ENCODE measurements at regions not wholly inside any gene's neighbourhood (a gene's known extent, or its start where the extent isn't known, plus 50 kb on each side); places are given as distances from the start of the nearest gene placed in this dataset.
"Not testable (repeated sequence)": the region's sequence is repeated elsewhere in the genome, so short reads cannot be mapped to it uniquely, and the experiment has no call there.

- ChIA-PET POLR2A (ENCODE audit: unreplicated experiment) (no interaction called here), CTCF (no interaction called here)
- in situ Hi-C loops (cut with MboI; ENCODE audit: low sequenced_read_pairs) (no loop called here), dilution Hi-C loops (cut with HindIII; ENCODE audit: low sequenced_read_pairs, unreplicated experiment) (no loop called here), intact Hi-C loops (cut with micrococcal nuclease) (loop anchor here (10.0 kb wide), 2 partner anchors 737 to 1767 kb away; no protein-coding TSS in a partner anchor)
- Histone ChIP-seq H2BK20ac (ENCODE audit: low read depth, low read length) (no peak overlapping the region), H2AFZ (replicated peaks; ENCODE audit: low read length, poor library complexity) (no peak overlapping the region), H2BK5ac (ENCODE audit: low read depth, low read length, poor library complexity, severe bottlenecking) (no peak overlapping the region), H3K9ac (ENCODE audit: low read depth, low read length) (no peak overlapping the region), H3K14ac (replicated peaks; ENCODE audit: low read depth, low read length) (no peak overlapping the region), H3K27me3 (ENCODE audit: control insufficient read depth, insufficient read depth, low read length) (no peaks in the 10 kb centered on the region), H2BK15ac (ENCODE audit: low read depth, low read length) (no peak overlapping the region), H2AK9ac (replicated peaks; ENCODE audit: low read depth, low read length, poor library complexity) (no peak overlapping the region), H3K4ac (ENCODE audit: low read depth, low read length) (no peak overlapping the region), H3K4me2 (ENCODE audit: low read depth, low read length) (no peak overlapping the region), H4K20me1 (ENCODE audit: insufficient read depth, low read length) (no peaks in the 10 kb centered on the region), H2AK5ac (ENCODE audit: low read depth, low read length) (no peak overlapping the region), H3K9me1 (ENCODE audit: insufficient read depth, low read length) (no peaks in the 10 kb centered on the region), H3K4me1 (ENCODE audit: control insufficient read depth, insufficient read depth, low read length) (no peaks in the 10 kb centered on the region), H2BK120ac (ENCODE audit: low read depth, low read length) (no peak overlapping the region), H3K9me3 (ENCODE audit: control insufficient read depth, insufficient read depth, low read length) (no peaks in the 10 kb centered on the region), H3K36me3 (ENCODE audit: control insufficient read depth, insufficient read depth, low read length) (no peaks in the 10 kb centered on the region), H3K4me3 (ENCODE audit: insufficient read depth, low read depth, low read length) (no peak overlapping the region), H4K5ac (ENCODE audit: low read depth, low read length) (no peak overlapping the region), H4K8ac (ENCODE audit: low read depth in 2 of 2, low read length in 2 of 2) (no peak overlapping the region), H3K23ac (ENCODE audit: low read depth, low read length) (no peak overlapping the region), H3K56ac (ENCODE audit: extremely low read depth, insufficient read depth, low read length) (no peak overlapping the region), H4K91ac (ENCODE audit: insufficient read depth, low read depth, low read length) (no peak overlapping the region), H3K79me1 (ENCODE audit: low read depth in 1 of 2, low read length in 2 of 2) (no peaks in the 10 kb centered on the region), H3K27ac (ENCODE audit: insufficient read depth, low read length) (no peak overlapping the region), H3K18ac (ENCODE audit: low read depth, low read length) (no peak overlapping the region)
- peak; percentile 47 for TF ChIP-seq RAD21 (IDR thresholded peaks at IDR 0.05; ENCODE audit: low read length)
- no peak for TF ChIP-seq RCOR1 (IDR thresholded peaks at IDR 0.05; ENCODE audit: insufficient replicate concordance, low read length)
- TF ChIP-seq CTCF (conservative IDR thresholded peaks at IDR 0.05; ENCODE audit: low read depth, low read length) = peak; percentile 48
- peak; percentile 14; the same call in 1 of the 2 replicates for ATAC-seq (ENCODE audit: low read depth)
- BruUV-seq (replicated peaks) = no TSS peak
- DNase-seq = peak; percentile 36
- no CpG with 5 or more reads among the region's 3 CpGs for WGBS, 2 experiments (ENCODE audit: extremely low coverage in 2 of 2, insufficient read length in 1 of 2)
These were observed 972.0 kb upstream of the PCDH20 start for GRCh38 chr13:62387647-62388046.

GRCh38 chr13:62379241-62379640 is 963.6 kb upstream of the PCDH20 start:
- not testable (repeated sequence) for H4K8ac ChIP-seq (ENCODE audit: low read depth in 2 of 2, low read length in 2 of 2)

More at GRCh38 chr13:62379241-62379640, 963.6 kb upstream of the PCDH20 start:
- H3K4ac ChIP-seq (ENCODE audit: low read depth, low read length); H3K4me2 ChIP-seq (ENCODE audit: low read depth, low read length); H2AFZ ChIP-seq (replicated peaks; ENCODE audit: low read length, poor library complexity); H4K91ac ChIP-seq (ENCODE audit: insufficient read depth, low read depth, low read length); H2AK9ac ChIP-seq (replicated peaks; ENCODE audit: low read depth, low read length, poor library complexity); H2BK15ac ChIP-seq (ENCODE audit: low read depth, low read length); H3K27me3 ChIP-seq (ENCODE audit: control insufficient read depth, insufficient read depth, low read length); H3K27ac ChIP-seq (ENCODE audit: insufficient read depth, low read length); H3K14ac ChIP-seq (replicated peaks; ENCODE audit: low read depth, low read length); H4K5ac ChIP-seq (ENCODE audit: low read depth, low read length); intact Hi-C loops (cut with micrococcal nuclease); H2AK5ac ChIP-seq (ENCODE audit: low read depth, low read length); H3K9me3 ChIP-seq (ENCODE audit: control insufficient read depth, insufficient read depth, low read length); H3K36me3 ChIP-seq (ENCODE audit: control insufficient read depth, insufficient read depth, low read length); H3K9me1 ChIP-seq (ENCODE audit: insufficient read depth, low read length); in situ Hi-C loops (cut with MboI; ENCODE audit: low sequenced_read_pairs); CTCF ChIA-PET; H3K18ac ChIP-seq (ENCODE audit: low read depth, low read length); H2BK120ac ChIP-seq (ENCODE audit: low read depth, low read length); H3K9ac ChIP-seq (ENCODE audit: low read depth, low read length); dilution Hi-C loops (cut with HindIII; ENCODE audit: low sequenced_read_pairs, unreplicated experiment); H3K23ac ChIP-seq (ENCODE audit: low read depth, low read length); H3K4me3 ChIP-seq (ENCODE audit: insufficient read depth, low read depth, low read length); H2BK5ac ChIP-seq (ENCODE audit: low read depth, low read length, poor library complexity, severe bottlenecking); H3K56ac ChIP-seq (ENCODE audit: extremely low read depth, insufficient read depth, low read length); H3K4me1 ChIP-seq (ENCODE audit: control insufficient read depth, insufficient read depth, low read length); H4K20me1 ChIP-seq (ENCODE audit: insufficient read depth, low read length); BruUV-seq (replicated peaks); H2BK20ac ChIP-seq (ENCODE audit: low read depth, low read length); ATAC-seq (ENCODE audit: low read depth); POLR2A ChIA-PET (ENCODE audit: unreplicated experiment); DNase-seq; H3K79me1 ChIP-seq (ENCODE audit: low read depth in 1 of 2, low read length in 2 of 2): not testable (repeated sequence)
- WGBS, 2 experiments (ENCODE audit: extremely low coverage in 2 of 2, insufficient read length in 1 of 2) = 86% methylated on average over 4 of the region's 21 CpGs; no CpG with 5 or more reads in 1 of the 2 experiments
